H1 (cell line): ENCODE measurements at regions not wholly inside any gene's neighbourhood (a gene's known extent, or its start where the extent isn't known, plus 50 kb on each side); places are given as distances from the start of the nearest gene placed in this dataset.

Experiments
- ATF2 ChIP-seq: IDR thresholded peaks from 2 replicates; pipeline ENCODE4 v1.6.1; 2012; ENCODE audit warnings: low read length, inconsistent platforms

DNA sequence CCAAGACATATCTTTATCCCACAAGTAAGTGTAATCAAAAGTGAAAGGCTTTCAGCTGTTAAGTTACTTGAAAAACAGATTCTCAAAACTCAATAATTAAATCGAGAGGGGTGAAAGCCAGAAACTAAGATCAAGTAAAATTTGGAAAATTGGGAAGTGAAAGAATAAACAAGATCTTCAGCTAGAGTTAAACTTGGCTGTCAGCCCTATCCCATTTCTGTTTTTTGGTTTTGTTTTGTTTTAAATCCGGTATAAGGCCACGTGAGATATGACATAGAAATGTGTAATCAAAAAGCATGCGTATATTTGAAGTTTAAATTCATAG, 856.8 kb downstream of the STIM2 start (continued):
- TF ChIP-seq ATF2, result no peak
